DMS153 treated with DMSO at 0.1 percent for 48 hours (cell line): ENCODE measurements at regions not wholly inside any gene's neighbourhood (a gene's known extent, or its start where the extent isn't known, plus 50 kb on each side); places are given as distances from the start of the nearest gene placed in this dataset.
A peak's percentile ranks its signal among the peaks of the same experiment; 100 is the strongest.
"Not testable (repeated sequence)": the region's sequence is repeated elsewhere in the genome, so short reads cannot be mapped to it uniquely, and the experiment has no call there.

Experiments used
- DNase-seq: peaks from one replicate; lab custom pipeline; 2025; ENCODE audit not compliant: unreplicated experiment; lab: John Stamatoyannopoulos, UW

- no peak for DNase-seq
Observed at GRCh38 chr12:17695495-17695894, 394.5 kb downstream of the RERGL start.

DNA sequence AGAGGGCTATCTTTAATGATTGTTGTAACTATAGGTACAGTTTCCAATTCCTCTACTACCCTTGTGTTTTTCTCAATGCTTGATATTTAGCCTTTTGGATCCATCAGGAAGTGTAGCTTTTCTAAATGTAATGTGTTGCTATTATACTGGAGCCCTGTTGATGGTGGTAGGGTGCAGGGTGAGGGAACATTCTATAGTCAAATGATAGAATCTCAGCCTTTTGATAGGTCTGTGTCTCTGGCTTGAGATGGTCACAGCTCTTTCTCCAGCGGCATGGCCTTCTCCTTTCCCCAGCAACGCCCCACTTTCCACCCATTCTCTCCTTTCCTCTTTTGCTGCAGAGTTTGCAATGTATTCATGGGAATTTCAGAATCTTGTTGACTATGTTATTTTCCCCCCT is 398.6 kb downstream of the RERGL start:
- no peak for DNase-seq

DNA sequence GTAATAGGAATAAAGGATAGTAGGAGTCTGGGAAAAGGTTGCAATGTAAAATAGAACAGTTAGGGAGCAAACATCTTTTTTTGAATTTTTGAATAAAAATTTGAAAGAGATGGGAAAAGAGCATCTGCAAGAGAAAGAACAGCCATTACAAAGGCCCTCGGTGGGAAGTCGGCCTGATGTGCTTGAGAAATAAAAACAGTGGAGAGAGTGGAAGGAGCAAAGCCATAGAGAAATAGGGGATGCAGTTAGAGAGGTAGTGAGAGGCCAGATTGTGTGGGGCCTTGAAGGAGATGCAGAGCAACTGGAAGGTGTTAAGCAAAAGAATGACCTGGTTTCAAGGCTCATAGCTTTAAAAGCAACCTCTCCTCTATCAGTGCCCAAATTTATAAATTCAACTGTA is 409.8 kb downstream of the RERGL start:
- DNase-seq = no peak

DNA sequence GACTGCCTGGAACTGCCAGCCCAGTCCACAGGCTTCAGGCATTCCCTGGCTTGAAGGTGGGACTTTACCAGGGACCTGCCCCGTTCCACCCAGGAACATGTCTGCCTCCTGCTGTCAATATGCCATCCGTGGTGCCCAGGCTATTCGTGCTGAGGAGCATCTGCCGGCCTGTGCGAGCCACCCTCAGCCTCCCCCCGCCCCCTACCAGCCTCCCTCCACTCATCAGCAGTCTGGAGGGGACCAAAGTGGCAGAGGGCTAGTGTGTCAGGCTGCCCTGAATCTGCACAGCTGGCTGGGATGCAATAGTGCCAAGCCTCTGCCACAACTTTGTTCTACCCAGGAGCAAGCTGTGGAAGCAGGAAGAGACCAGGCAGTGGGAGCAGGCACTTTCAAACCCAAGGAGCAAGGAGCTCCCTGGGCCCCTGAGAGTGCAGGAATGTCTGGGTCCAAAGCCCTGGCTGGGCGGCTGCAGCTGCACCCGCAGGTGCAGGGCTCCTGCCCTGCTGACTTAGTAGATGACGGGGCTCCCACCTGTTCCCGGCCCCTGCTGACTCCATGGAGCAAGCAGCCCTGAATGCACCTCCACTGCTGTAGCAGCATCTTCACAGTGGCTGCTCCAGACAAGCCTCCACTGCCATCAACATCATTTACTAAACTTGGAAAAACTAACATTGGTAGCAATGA is 423.2 kb downstream of the RERGL start:
- no peak for DNase-seq

GRCh38 chr12:17665839-17666238 is 424.2 kb downstream of the RERGL start:
- no peak for DNase-seq

DNA sequence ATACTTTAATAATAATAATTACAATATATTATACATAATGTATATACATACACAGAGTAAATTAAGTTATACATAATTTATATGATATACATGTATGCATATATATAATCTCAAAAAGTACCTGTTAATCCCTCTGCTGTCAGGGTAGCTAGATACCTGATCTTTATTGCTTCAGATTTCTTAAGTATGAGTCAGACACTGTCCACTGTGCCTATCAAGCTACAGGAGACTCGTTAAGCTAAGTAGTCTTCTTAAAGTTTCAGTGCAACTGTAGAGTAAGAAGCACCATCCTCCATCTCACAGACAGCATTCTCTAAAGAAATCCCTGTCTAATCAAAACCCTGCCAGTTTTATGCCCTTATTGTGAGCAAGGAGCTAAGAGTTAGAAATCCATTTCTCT is 428.7 kb downstream of the RERGL start:
- no peak for DNase-seq

DNA sequence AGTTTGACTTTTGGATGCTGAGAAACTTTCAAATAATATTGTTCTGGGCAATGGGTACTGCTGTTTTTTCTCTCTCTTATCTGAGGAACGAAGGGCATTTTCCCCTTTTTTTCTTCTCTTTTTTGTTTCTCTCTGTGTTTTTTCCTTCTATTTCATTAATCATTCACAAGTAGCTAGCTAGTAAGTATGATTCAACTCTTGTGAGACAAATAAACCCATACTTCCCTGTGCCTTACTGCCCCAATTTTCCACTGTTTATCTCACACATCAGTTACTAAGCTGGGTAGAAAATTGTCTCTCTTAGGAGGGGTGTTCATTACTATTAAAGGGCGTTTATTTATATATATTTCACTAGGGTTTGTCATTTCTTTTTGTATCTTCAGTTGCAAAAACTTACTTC is 437.6 kb downstream of the RERGL start:
- DNase-seq = no peak

- no peak for DNase-seq
Observed at GRCh38 chr12:17642340-17642650, 447.7 kb downstream of the RERGL start.

- no peak for DNase-seq
Observed at GRCh38 chr12:17640615-17641014, 449.4 kb downstream of the RERGL start.

DNA sequence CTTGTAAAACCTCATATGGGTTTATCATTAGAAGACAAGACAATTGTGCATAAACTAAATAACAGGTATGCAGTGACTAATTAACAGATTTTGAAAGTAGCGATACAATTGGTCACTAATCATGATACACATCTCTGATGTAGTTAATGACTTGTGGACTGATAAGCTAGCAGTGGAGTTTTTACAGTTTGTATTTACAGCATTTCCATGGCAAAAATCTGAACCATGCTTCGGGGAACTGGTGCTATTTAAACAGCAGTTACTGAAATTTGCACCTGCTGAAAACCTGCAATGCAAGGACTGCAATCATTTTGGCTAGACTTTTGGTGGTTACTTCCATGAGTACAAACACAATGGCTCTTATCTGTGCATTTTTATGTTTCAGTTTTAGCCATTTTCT is 471.2 kb downstream of the RERGL start:
- no peak for DNase-seq

DNA sequence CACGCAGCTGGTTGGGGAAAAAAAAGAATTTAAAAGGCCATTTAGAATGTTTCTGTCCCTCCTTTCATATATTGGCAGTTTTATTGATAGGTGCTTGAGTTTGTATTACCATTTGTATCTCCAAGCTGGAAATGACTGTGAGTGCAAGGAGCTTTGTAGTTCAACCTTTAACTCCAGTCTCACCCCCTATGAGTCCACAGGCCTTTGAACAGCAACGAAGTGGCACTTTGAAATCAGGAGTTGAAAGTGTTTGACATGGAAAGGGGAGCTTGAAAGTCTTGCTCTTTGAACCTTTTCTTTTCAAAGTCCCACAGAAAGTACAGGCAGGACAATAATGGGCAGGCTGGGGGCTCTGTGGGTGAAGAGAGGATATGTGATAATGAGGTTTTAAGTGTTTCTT is 480.3 kb downstream of the RERGL start:
- no peak for DNase-seq

DNA sequence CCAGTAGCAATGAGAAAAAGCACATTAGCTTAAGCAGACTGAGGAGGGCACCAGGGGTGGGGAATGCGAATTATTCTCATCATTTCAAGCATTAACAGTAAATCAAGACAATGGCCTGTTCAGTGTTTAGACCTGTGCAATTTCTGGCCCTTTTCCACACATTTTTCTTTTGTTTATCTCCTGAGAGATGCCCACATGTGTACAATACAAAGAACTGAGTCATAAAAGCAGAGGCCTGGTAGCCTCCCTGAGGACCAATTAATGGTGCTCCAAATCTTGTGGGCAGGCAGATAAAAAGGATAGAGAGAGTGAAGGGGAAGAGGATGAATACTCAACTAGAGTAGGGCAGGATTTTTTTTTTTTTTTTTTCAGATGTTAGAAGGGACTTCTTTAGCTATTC is 480.8 kb downstream of the RERGL start:
- DNase-seq = no peak

DNA sequence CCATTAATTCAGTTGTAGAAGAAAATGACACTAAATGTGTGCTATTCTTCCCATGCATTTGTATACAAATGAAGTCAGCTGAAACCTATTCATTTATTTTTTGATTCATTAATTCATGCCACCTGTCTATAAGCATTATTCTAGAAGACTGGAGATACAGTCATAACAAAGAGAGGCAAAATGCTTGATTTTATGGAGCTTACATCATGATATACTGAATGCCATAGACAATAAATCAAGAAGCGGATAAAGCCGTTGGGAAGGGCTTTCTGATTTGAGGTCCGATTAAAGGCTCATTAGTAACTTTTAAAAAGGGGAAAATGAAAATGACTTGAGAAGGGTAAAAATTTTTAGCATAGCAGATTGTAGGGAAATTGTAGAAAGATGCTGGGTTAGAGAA is 494.9 kb downstream of the RERGL start:
- DNase-seq = no peak

DNA sequence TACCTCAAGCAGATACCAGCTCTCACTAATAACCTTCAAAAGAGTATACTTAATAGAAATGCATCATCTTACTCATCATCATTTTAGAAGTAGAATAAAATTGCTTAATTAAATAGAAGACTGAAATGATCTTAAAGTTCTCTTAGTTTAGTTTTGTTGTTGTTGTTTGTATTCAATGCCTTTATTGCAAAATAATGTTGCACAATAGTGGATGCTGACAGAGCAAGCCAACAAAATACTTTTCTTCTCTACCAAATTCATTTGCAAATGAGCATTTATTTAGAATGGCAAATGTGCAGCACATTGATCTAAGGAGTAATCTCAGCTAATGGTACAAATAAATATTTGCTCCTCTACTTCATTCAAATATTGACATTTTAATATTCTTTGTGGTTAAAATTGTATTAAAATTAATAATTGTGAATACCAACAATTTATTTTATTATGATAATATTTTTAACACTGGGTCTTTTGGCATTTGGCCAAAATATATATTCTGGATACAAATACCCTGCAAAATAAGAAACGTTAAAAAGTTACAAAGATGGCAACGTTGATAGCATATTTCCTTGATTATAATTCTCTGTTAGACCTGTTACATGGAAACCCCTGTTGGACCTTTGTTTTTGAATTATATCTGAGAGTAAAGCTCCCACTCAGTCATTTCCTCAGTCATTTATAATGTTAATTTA is 496.1 kb downstream of the RERGL start:
- DNase-seq = no peak

GRCh38 chr12:17592472-17592871 is 497.5 kb downstream of the RERGL start:
- DNase-seq = no peak

- DNase-seq = no peak
Observed at GRCh38 chr12:17591005-17591681, 498.9 kb downstream of the RERGL start.

- DNase-seq = peak; percentile 4
Observed at GRCh38 chr12:17588968-17589367, 501.0 kb downstream of the RERGL start.

- no peak for DNase-seq
Observed at GRCh38 chr12:17579205-17580026, 510.6 kb downstream of the RERGL start.

DNA sequence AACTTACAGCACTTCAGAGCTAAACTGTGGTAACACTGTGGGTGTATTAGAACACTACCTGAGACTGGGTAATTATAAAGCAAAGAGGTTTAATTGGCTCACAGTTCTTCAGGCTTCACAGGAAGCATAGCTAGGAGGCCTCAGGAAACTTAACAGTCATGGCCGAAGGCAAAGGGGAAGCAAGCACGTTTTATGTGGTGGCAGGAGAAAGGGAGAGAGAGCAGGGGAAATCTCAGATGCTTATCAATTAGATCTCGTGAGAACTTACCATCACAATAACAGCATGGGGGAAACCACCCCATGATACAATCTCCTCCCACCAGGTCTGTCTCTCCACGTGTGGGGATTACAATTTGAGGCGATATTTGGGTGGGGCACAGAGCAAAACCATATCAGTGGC is 512.6 kb downstream of the RERGL start:
- no peak for DNase-seq

GRCh38 chr12:17572250-17572649 is 517.7 kb downstream of the RERGL start:
- DNase-seq = no peak

DNA sequence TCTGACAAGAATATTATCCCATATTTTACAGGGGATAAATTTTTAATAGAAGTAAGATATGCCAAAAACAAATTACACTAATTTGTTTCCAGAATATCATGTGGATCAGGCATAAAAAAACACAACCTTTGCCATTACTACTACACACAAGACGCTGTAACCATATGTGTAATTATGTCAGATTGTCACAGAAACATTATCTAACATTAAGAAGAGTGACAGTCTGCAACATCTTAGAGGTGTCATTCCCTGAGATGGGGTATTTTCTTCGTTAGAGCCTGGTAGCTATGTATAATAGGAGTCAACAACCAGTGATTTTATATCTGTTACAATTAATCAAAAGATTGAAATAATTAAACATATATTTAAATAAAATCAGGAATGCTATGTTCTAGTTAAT is 518.9 kb downstream of the RERGL start:
- no peak for DNase-seq

DNA sequence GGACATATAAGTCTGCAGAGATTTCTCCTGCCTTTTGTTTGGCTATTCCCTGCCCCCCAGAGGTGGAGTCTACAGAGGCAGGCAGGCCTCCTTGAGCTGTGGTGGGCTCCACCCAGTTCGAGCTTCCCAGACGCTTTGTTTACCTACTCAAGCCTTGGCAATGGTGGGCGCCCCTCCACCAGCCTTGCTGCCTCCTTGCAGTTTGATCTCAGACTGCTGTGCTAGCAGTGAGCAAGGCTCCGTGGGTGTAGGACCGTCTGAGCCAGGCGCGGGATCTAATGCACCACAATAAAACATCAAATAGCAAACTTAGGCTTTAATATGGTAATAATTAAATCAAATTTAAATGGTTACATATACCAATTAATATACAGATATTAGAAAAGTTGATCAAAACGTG is 525.4 kb downstream of the RERGL start:
- DNase-seq = not testable (repeated sequence)
